GM12872 (cell line): ENCODE measurements at regions not wholly inside any gene's neighbourhood (a gene's known extent, or its start where the extent isn't known, plus 50 kb on each side); places are given as distances from the start of the nearest gene placed in this dataset.

ENCODE experiments used
- CTCF ChIP-seq: IDR thresholded peaks from 3 replicates; pipeline ENCODE4 v1.5.1; 2011; ENCODE audit warnings: low read depth, mild to moderate bottlenecking, low read length, moderate library complexity; ENCODE audit not compliant: insufficient read depth

DNA sequence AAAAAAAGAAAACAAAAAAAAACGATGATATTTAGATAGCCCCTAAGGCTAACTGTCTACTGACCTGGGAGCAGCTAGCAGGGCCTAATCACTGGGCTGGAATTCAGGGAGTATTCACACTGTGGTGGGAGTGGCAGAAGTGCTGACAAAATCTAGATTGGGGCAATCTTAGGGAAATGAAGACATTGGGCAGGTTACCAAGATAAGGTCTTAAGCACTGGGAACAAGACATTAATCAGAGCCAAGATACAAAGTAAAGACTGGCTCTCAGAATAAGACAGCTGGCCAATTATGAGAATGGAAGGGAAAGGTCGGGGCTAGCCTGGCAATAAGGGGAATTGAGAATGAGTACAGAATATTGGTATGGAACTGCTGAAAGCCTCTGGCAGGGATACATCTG lies 100.2 kb upstream of the GRIA3 start:
- TF ChIP-seq CTCF: no peak

DNA sequence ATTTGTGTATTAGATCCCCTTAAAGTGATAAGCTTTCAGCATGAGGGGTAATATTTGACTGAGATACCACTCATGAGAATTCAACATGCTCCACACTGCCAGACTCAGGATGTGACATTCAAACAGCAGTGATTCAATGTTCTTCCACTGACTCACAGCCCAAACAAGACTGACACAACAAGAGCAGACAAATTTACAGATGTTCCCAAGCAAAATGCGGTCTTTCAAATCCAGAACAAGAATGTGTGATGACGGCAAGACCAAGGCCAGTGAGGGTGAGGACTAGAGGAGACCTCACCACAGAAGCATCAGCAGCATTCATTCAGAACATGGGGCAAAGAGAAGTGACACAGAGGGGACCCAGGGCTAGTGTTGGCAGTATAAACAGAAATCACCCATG lies 99.3 kb upstream of the GRIA3 start:
- no peak for TF ChIP-seq CTCF

- TF ChIP-seq CTCF: no peak
Observed at GRCh38 chrX:123085311-123085940, 98.7 kb upstream of the GRIA3 start.

- no peak for TF ChIP-seq CTCF
Observed at GRCh38 chrX:123086768-123087167, 97.3 kb upstream of the GRIA3 start.

DNA sequence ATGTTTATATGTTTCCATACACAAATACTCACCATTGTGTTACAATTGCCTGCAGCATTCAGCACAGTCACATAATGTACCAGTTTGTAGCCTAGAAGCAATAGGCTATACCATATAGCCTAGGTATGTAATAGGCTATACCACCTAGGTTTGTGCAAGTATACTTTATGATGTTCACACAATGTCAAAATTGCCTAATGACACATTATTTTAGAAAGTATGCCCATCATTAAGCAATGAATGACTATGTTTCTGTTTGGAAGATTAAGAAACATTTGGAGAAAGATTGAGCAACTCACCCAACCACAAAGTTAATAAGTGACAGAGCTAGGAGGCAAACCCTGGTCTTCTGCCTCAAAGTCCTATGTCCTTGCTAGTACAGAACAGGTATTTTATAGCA lies 96.8 kb upstream of the GRIA3 start:
- no peak for TF ChIP-seq CTCF

- no peak for TF ChIP-seq CTCF
Observed at GRCh38 chrX:123088331-123088730, 95.7 kb upstream of the GRIA3 start.

GRCh38 chrX:123088930-123089329 lies 95.1 kb upstream of the GRIA3 start:
- TF ChIP-seq CTCF: no peak
